Natural killer cell treated with Interleukin-12 subunit alpha and Interleukin-12 subunit beta and Interleukin-15 and Interleukin-18, amount 100 ng/mL, for 72 hours (primary cell): ENCODE measurements at regions not wholly inside any gene's neighbourhood (a gene's known extent, or its start where the extent isn't known, plus 50 kb on each side); places are given as distances from the start of the nearest gene placed in this dataset.

Source experiments
- ATAC-seq, 2 donors: fragments of 150-1000 bp; cut with Tn5 transposase in 1 of 2; sonication (Bioruptor Pico), chemical (Tn5 transposase) in 1 of 2; 2 replicates each; pipeline ENCODE4 v1.10.0; 2021
- DNase-seq: peaks from one replicate; pipeline ENCODE4 v3.0.0; 2022; ENCODE audit warnings: low spot score
- H3K27ac Mint-ChIP-seq, 2 donors: 1 replicate in 1 of 2; 2 replicates in 1 of 2; pipeline ENCODE4 v1.8.0; 2022; ENCODE audit warnings: mixed read lengths in 2 of 2, mild to moderate bottlenecking in 1 of 2, moderate library complexity in 1 of 2
- H3K27me3 Mint-ChIP-seq, 2 donors: 1 replicate in 1 of 2; 2 replicates in 1 of 2; pipeline ENCODE4 v1.8.0; 2022; ENCODE audit warnings: mixed read lengths in 2 of 2
- H3K36me3 Mint-ChIP-seq: one replicate; pipeline ENCODE4 v1.8.0; 2022; ENCODE audit warnings: mixed read lengths
- H3K4me1 Mint-ChIP-seq, 2 donors: 1 replicate in 1 of 2; 2 replicates in 1 of 2; pipeline ENCODE4 v1.8.0; 2022; ENCODE audit warnings: low read depth in 2 of 2, mixed read lengths in 2 of 2, mild to moderate bottlenecking in 1 of 2
- H3K4me3 Mint-ChIP-seq: one replicate; pipeline ENCODE4 v1.8.0; 2022; ENCODE audit warnings: mixed read lengths
- H3K9me3 Mint-ChIP-seq: 2 replicates; pipeline ENCODE4 v1.8.0; 2022; ENCODE audit warnings: mixed read lengths

- DNase-seq (no peak), ATAC-seq (no peak)
- Mint-ChIP-seq H3K27me3 (no peaks in the 10 kb centered on the region), H3K4me1 (no peaks in the 10 kb centered on the region), H3K9me3 (no peaks in the 10 kb centered on the region), H3K4me3 (no peak overlapping the region), H3K27ac (no peak overlapping the region), H3K36me3 (no peaks in the 10 kb centered on the region)
Measured at GRCh38 chr3:76131396-76132153, 346.2 kb upstream of the ZNF717 start.

GRCh38 chr3:76132154-76132470, 346.8 kb upstream of the ZNF717 start:
- ATAC-seq (no peak), DNase-seq (no peak)
- no peak overlapping the region for H3K4me3 Mint-ChIP-seq
- no peak overlapping the region for H3K27ac Mint-ChIP-seq
- H3K36me3 Mint-ChIP-seq, result no peaks in the 10 kb centered on the region
- H3K4me1 Mint-ChIP-seq, result no peaks in the 10 kb centered on the region
- no peaks in the 10 kb centered on the region for H3K27me3 Mint-ChIP-seq
- no peaks in the 10 kb centered on the region for H3K9me3 Mint-ChIP-seq

- ATAC-seq, result no peak
- no peaks in the 10 kb centered on the region for H3K4me1 Mint-ChIP-seq
- DNase-seq, result no peak
- H3K27me3 Mint-ChIP-seq, result no peaks in the 10 kb centered on the region
- no peak overlapping the region for H3K4me3 Mint-ChIP-seq
- no peaks in the 10 kb centered on the region for H3K9me3 Mint-ChIP-seq
- H3K36me3 Mint-ChIP-seq, result no peaks in the 10 kb centered on the region
- no peak overlapping the region for H3K27ac Mint-ChIP-seq
Measured at GRCh38 chr3:76134166-76134565, 348.8 kb upstream of the ZNF717 start.

- H3K36me3 Mint-ChIP-seq, result no peaks in the 10 kb centered on the region
- peaks cover 7% of the 10 kb centered on the region for H3K9me3 Mint-ChIP-seq
- no peak overlapping the region for H3K4me3 Mint-ChIP-seq
- no peaks in the 10 kb centered on the region for H3K27me3 Mint-ChIP-seq
- no peak overlapping the region for H3K27ac Mint-ChIP-seq
- DNase-seq, result no peak
- no peak for ATAC-seq
- H3K4me1 Mint-ChIP-seq, result no peaks in the 10 kb centered on the region
Measured at GRCh38 chr3:76138921-76139320, 353.6 kb upstream of the ZNF717 start.

- no peaks in the 10 kb centered on the region for H3K4me1 Mint-ChIP-seq
- H3K27ac Mint-ChIP-seq, result no peak overlapping the region
- no peaks in the 10 kb centered on the region for H3K27me3 Mint-ChIP-seq
- H3K36me3 Mint-ChIP-seq, result no peaks in the 10 kb centered on the region
- DNase-seq (no peak), ATAC-seq (no peak)
- no peak overlapping the region for H3K4me3 Mint-ChIP-seq
- H3K9me3 Mint-ChIP-seq, result peaks cover 9% of the 10 kb centered on the region
Measured at GRCh38 chr3:76147846-76148245, 362.5 kb upstream of the ZNF717 start.

GRCh38 chr3:76152028-76152427, 366.7 kb upstream of the ZNF717 start:
- Mint-ChIP-seq H3K36me3 (no peaks in the 10 kb centered on the region), H3K27ac (no peak overlapping the region), H3K4me1 (no peaks in the 10 kb centered on the region), H3K27me3 (no peaks in the 10 kb centered on the region), H3K4me3 (no peak overlapping the region), H3K9me3 (no peaks in the 10 kb centered on the region)
- ATAC-seq (no peak), DNase-seq (no peak)

GRCh38 chr3:76161856-76162255, 376.5 kb upstream of the ZNF717 start:
- ATAC-seq (no peak), DNase-seq (no peak)
- Mint-ChIP-seq H3K36me3 (no peaks in the 10 kb centered on the region), H3K4me3 (no peak overlapping the region), H3K9me3 (peaks cover 19% of the 10 kb centered on the region), H3K4me1 (no peaks in the 10 kb centered on the region), H3K27ac (no peak overlapping the region), H3K27me3 (no peaks in the 10 kb centered on the region)

- DNase-seq (no peak), ATAC-seq (no peak)
- Mint-ChIP-seq H3K4me3 (no peak overlapping the region), H3K36me3 (peaks cover 4% of the 10 kb centered on the region), H3K4me1 (no peaks in the 10 kb centered on the region), H3K9me3 (peaks cover 12% of the 10 kb centered on the region), H3K27me3 (no peaks in the 10 kb centered on the region), H3K27ac (no peak overlapping the region)
Measured at GRCh38 chr3:76171647-76172046, 386.3 kb upstream of the ZNF717 start.

GRCh38 chr3:76177610-76178009, 392.3 kb upstream of the ZNF717 start:
- Mint-ChIP-seq H3K27ac (no peak overlapping the region), H3K4me1 (no peaks in the 10 kb centered on the region), H3K9me3 (peaks cover 24% of the 10 kb centered on the region), H3K4me3 (no peak overlapping the region), H3K27me3 (no peaks in the 10 kb centered on the region), H3K36me3 (peaks cover 5% of the 10 kb centered on the region)
- no peak for ATAC-seq
- no peak for DNase-seq

- no peak for DNase-seq
- peaks cover 5% of the 10 kb centered on the region for H3K36me3 Mint-ChIP-seq
- no peak overlapping the region for H3K4me3 Mint-ChIP-seq
Measured at GRCh38 chr3:76178412-76178811, 393.1 kb upstream of the ZNF717 start.

GRCh38 chr3:76181213-76181612, 395.9 kb upstream of the ZNF717 start:
- Mint-ChIP-seq H3K27me3 (no peaks in the 10 kb centered on the region), H3K4me1 (no peaks in the 10 kb centered on the region), H3K36me3 (peaks cover 10% of the 10 kb centered on the region), H3K4me3 (no peak overlapping the region), H3K9me3 (peaks cover 27% of the 10 kb centered on the region), H3K27ac (no peak overlapping the region)
- DNase-seq (no peak), ATAC-seq (no peak)

More at GRCh38 chr3:76178412-76178811, 393.1 kb upstream of the ZNF717 start:
- Mint-ChIP-seq H3K27ac (no peak overlapping the region), H3K4me1 (no peaks in the 10 kb centered on the region), H3K27me3 (no peaks in the 10 kb centered on the region), H3K9me3 (peaks cover 30% of the 10 kb centered on the region)
- no peak for ATAC-seq

GRCh38 chr3:76198086-76198485, 412.7 kb upstream of the ZNF717 start:
- Mint-ChIP-seq H3K4me1 (no peaks in the 10 kb centered on the region), H3K9me3 (peaks cover 13% of the 10 kb centered on the region), H3K27ac (no peak overlapping the region), H3K27me3 (no peaks in the 10 kb centered on the region), H3K36me3 (no peaks in the 10 kb centered on the region), H3K4me3 (no peak overlapping the region)
- no peak for DNase-seq
- no peak for ATAC-seq

GRCh38 chr3:76199382-76199781, 414.0 kb upstream of the ZNF717 start:
- no peaks in the 10 kb centered on the region for H3K36me3 Mint-ChIP-seq
- H3K4me3 Mint-ChIP-seq, result no peak overlapping the region
- no peak overlapping the region for H3K27ac Mint-ChIP-seq
- ATAC-seq (no peak), DNase-seq (no peak)
- H3K4me1 Mint-ChIP-seq, result no peaks in the 10 kb centered on the region
- H3K27me3 Mint-ChIP-seq, result no peaks in the 10 kb centered on the region
- H3K9me3 Mint-ChIP-seq, result peaks cover 13% of the 10 kb centered on the region

GRCh38 chr3:76203578-76203977, 418.2 kb upstream of the ZNF717 start:
- H3K27ac Mint-ChIP-seq, result no peak overlapping the region

GRCh38 chr3:76206346-76206745, 421.0 kb upstream of the ZNF717 start:
- no peak overlapping the region for H3K27ac Mint-ChIP-seq
- ATAC-seq (no peak), DNase-seq (no peak)
- H3K4me1 Mint-ChIP-seq, result no peaks in the 10 kb centered on the region
- no peaks in the 10 kb centered on the region for H3K27me3 Mint-ChIP-seq
- peaks cover 16% of the 10 kb centered on the region for H3K9me3 Mint-ChIP-seq
- H3K36me3 Mint-ChIP-seq, result peaks cover 5% of the 10 kb centered on the region
- H3K4me3 Mint-ChIP-seq, result no peak overlapping the region

More at GRCh38 chr3:76203578-76203977, 418.2 kb upstream of the ZNF717 start:
- H3K27me3 Mint-ChIP-seq, result no peaks in the 10 kb centered on the region
- peaks cover 16% of the 10 kb centered on the region for H3K9me3 Mint-ChIP-seq
- H3K4me1 Mint-ChIP-seq, result no peaks in the 10 kb centered on the region
- DNase-seq (no peak), ATAC-seq (no peak)
- H3K4me3 Mint-ChIP-seq, result no peak overlapping the region
- no peaks in the 10 kb centered on the region for H3K36me3 Mint-ChIP-seq
